ENCODE measurements at regions not wholly inside any gene's neighbourhood (a gene's known extent, or its start where the extent isn't known, plus 50 kb on each side); places are given as distances from the start of the nearest gene placed in this dataset.

- no peak overlapping the region for H3K27ac ChIP-seq
Observed at GRCh38 chr12:18207266-18207665, 54.1 kb upstream of the PIK3C2G start.

GRCh38 chr12:18206198-18206597, 55.1 kb upstream of the PIK3C2G start:
- Histone ChIP-seq H3K36me3 (no peaks in the 10 kb centered on the region), H3K27ac (no peak overlapping the region), H3K27me3 (no peaks in the 10 kb centered on the region), H3K4me1 (ENCODE audit: low read depth) (no peaks in the 10 kb centered on the region), H3K9me3 (ENCODE audit: low read depth) (no peaks in the 10 kb centered on the region), H3K4me3 (no peak overlapping the region)
- no peak for DNase-seq (ENCODE audit: low read depth in 1 of 2, low spot score in 1 of 2)
- no peak for TF ChIP-seq CTCF (IDR thresholded peaks at IDR 0.05; ENCODE audit: low read depth, low read length)

More at GRCh38 chr12:18207266-18207665, 54.1 kb upstream of the PIK3C2G start:
- Histone ChIP-seq H3K4me3 (no peak overlapping the region), H3K4me1 (ENCODE audit: low read depth) (no peaks in the 10 kb centered on the region), H3K27me3 (no peaks in the 10 kb centered on the region), H3K9me3 (ENCODE audit: low read depth) (no peaks in the 10 kb centered on the region), H3K36me3 (no peaks in the 10 kb centered on the region)
- peak in 1 of 2 donors; percentile 8 for DNase-seq (ENCODE audit: low read depth in 1 of 2, low spot score in 1 of 2)
- no peak for TF ChIP-seq CTCF (IDR thresholded peaks at IDR 0.05; ENCODE audit: low read depth, low read length)

- TF ChIP-seq CTCF (IDR thresholded peaks at IDR 0.05; ENCODE audit: low read depth, low read length): no peak
- H3K27me3 ChIP-seq: no peaks in the 10 kb centered on the region
- no peaks in the 10 kb centered on the region for H3K4me1 ChIP-seq (ENCODE audit: low read depth)
- H3K27ac ChIP-seq: no peak overlapping the region
- H3K9me3 ChIP-seq (ENCODE audit: low read depth): no peaks in the 10 kb centered on the region
- no peaks in the 10 kb centered on the region for H3K36me3 ChIP-seq
- DNase-seq (ENCODE audit: low read depth in 1 of 2, low spot score in 1 of 2): no peak
- H3K4me3 ChIP-seq: no peak overlapping the region
Observed at GRCh38 chr12:18204053-18204452, 57.3 kb upstream of the PIK3C2G start.

- no peaks in the 10 kb centered on the region for H3K27me3 ChIP-seq
- no peak for TF ChIP-seq CTCF (IDR thresholded peaks at IDR 0.05; ENCODE audit: low read depth, low read length)
- peak in 1 of 2 donors; percentile 39 for DNase-seq (ENCODE audit: low read depth in 1 of 2, low spot score in 1 of 2)
Observed at GRCh38 chr12:18192119-18192518, 69.2 kb upstream of the PIK3C2G start.

GRCh38 chr12:18183141-18183540, 78.2 kb upstream of the PIK3C2G start:
- Histone ChIP-seq H3K4me3 (no peak overlapping the region), H3K4me1 (ENCODE audit: low read depth) (no peaks in the 10 kb centered on the region), H3K36me3 (no peaks in the 10 kb centered on the region), H3K27me3 (no peaks in the 10 kb centered on the region), H3K9me3 (ENCODE audit: low read depth) (no peaks in the 10 kb centered on the region), H3K27ac (no peak overlapping the region)
- DNase-seq (ENCODE audit: low read depth in 1 of 2, low spot score in 1 of 2): no peak
- no peak for TF ChIP-seq CTCF (IDR thresholded peaks at IDR 0.05; ENCODE audit: low read depth, low read length)

More at GRCh38 chr12:18192119-18192518, 69.2 kb upstream of the PIK3C2G start:
- H3K4me1 ChIP-seq (ENCODE audit: low read depth): peaks cover 22% of the 10 kb centered on the region
- no peaks in the 10 kb centered on the region for H3K36me3 ChIP-seq
- no peaks in the 10 kb centered on the region for H3K9me3 ChIP-seq (ENCODE audit: low read depth)
- no peak overlapping the region for H3K4me3 ChIP-seq
- no peak overlapping the region for H3K27ac ChIP-seq

GRCh38 chr12:18171571-18171970, 81.6 kb upstream of the RERGL start:
- Histone ChIP-seq H3K27ac (no peak overlapping the region), H3K4me3 (no peak overlapping the region), H3K4me1 (ENCODE audit: low read depth) (no peaks in the 10 kb centered on the region), H3K27me3 (no peaks in the 10 kb centered on the region), H3K9me3 (ENCODE audit: low read depth) (no peaks in the 10 kb centered on the region), H3K36me3 (no peaks in the 10 kb centered on the region)
- TF ChIP-seq CTCF (IDR thresholded peaks at IDR 0.05; ENCODE audit: low read depth, low read length): no peak
- DNase-seq (ENCODE audit: low read depth in 1 of 2, low spot score in 1 of 2): peak in 1 of 2 donors; percentile 27

All from cardiac muscle cell (in vitro differentiated cells and primary cell).